Non-pigmented ciliary epithelial cell (primary cell): ENCODE measurements at regions not wholly inside any gene's neighbourhood (a gene's known extent, or its start where the extent isn't known, plus 50 kb on each side); places are given as distances from the start of the nearest gene placed in this dataset.
"Not testable (repeated sequence)": the region's sequence is repeated elsewhere in the genome, so short reads cannot be mapped to it uniquely, and the experiment has no call there.

Experiments used
- DNase-seq: peaks from one replicate; pipeline ENCODE4 v3.0.0-alpha.2; 2010; ENCODE audit warnings: low read depth

GRCh38 chr3:194249323-194250097 lies 101.6 kb downstream of the CPN2 start:
- no peak for DNase-seq

GRCh38 chr3:194250098-194251002 lies 100.8 kb downstream of the CPN2 start:
- no peak for DNase-seq

- no peak for DNase-seq
Observed at GRCh38 chr3:194251007-194251406, 100.1 kb downstream of the CPN2 start.

- no peak for DNase-seq
Observed at GRCh38 chr3:194251461-194251860, 99.7 kb downstream of the CPN2 start.

GRCh38 chr3:194251891-194252560 lies 99.1 kb downstream of the CPN2 start:
- no peak for DNase-seq

- DNase-seq: no peak
Observed at GRCh38 chr3:194253270-194253669, 97.9 kb downstream of the CPN2 start.

GRCh38 chr3:194254040-194254439 lies 97.1 kb downstream of the CPN2 start:
- DNase-seq: no peak

GRCh38 chr3:194255252-194256039 lies 95.7 kb downstream of the CPN2 start:
- DNase-seq: no peak

- no peak for DNase-seq
Observed at GRCh38 chr3:194256040-194256945, 94.8 kb downstream of the CPN2 start.

GRCh38 chr3:194257151-194257621 lies 93.9 kb downstream of the CPN2 start:
- no peak for DNase-seq

- no peak for DNase-seq
Observed at GRCh38 chr3:194257916-194258668, 93.0 kb downstream of the CPN2 start.

GRCh38 chr3:194259982-194260766 lies 91.0 kb downstream of the CPN2 start:
- DNase-seq: no peak

GRCh38 chr3:194261581-194262063 lies 89.5 kb downstream of the CPN2 start:
- no peak for DNase-seq

GRCh38 chr3:194262176-194262924 lies 88.8 kb downstream of the CPN2 start:
- no peak for DNase-seq

GRCh38 chr3:194262925-194263305 lies 88.2 kb downstream of the CPN2 start:
- no peak for DNase-seq

- not testable (repeated sequence) for DNase-seq
Observed at GRCh38 chr3:194264631-194265504, 86.3 kb downstream of the CPN2 start.

- DNase-seq: peak; percentile 71
Observed at GRCh38 chr3:194265505-194265892, 85.6 kb downstream of the CPN2 start.
